ENCODE measurements at regions not wholly inside any gene's neighbourhood (a gene's known extent, or its start where the extent isn't known, plus 50 kb on each side); places are given as distances from the start of the nearest gene placed in this dataset.

GRCh38 chr21:24989516-24989915 is 617.8 kb downstream of the MRPL39 start:
- H3K36me3 ChIP-seq (ENCODE audit: insufficient read depth, low read length) = no peaks in the 10 kb centered on the region
- H3K27ac ChIP-seq = no peak overlapping the region
- DNase-seq (ENCODE audit: low read depth, low spot score) = no peak
- no peak overlapping the region for H3K4me3 ChIP-seq
- no peak overlapping the region for H3K9ac ChIP-seq (ENCODE audit: insufficient read length)
- TF ChIP-seq FOXP2 (optimal IDR thresholded peaks at IDR 0.05; ENCODE audit: control extremely low read depth, extremely low read length, insufficient read depth) (no peak), POLR2AphosphoS5 (IDR thresholded peaks at IDR 0.05; ENCODE audit: borderline replicate concordance, low read depth, low read length) (no peak), EZH2 (IDR thresholded peaks at IDR 0.05) (no peak)
- no peaks in the 10 kb centered on the region for H3K9me3 ChIP-seq (ENCODE audit: low read depth, low read length)

DNA sequence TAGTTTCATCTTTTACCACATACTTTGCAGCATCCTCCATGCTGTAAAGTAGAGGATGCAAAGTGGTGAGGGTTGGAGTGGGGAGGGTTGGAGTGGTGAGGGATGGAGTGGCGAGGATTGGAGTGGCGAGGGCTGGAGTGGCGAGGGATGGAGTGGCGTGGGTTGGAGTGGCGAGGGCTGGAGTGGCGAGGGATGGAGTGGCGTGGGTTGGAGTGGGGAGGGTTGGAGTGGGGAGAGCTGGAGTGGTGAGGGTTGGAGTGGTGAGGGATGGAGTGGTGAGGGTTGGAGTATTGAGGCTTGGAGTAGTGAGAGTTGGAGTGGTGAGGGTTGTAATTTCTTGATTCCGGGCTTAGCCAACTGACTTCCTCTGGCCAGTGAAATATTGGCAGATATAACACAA is 618.3 kb downstream of the MRPL39 start:
- no peaks in the 10 kb centered on the region for H3K36me3 ChIP-seq (ENCODE audit: insufficient read depth, low read length)
- no peak overlapping the region for H3K27ac ChIP-seq
- H3K4me3 ChIP-seq = no peak overlapping the region
- no peak for TF ChIP-seq POLR2AphosphoS5 (IDR thresholded peaks at IDR 0.05; ENCODE audit: borderline replicate concordance, low read depth, low read length)
- TF ChIP-seq FOXP2 (optimal IDR thresholded peaks at IDR 0.05; ENCODE audit: control extremely low read depth, extremely low read length, insufficient read depth) = no peak
- TF ChIP-seq EZH2 (IDR thresholded peaks at IDR 0.05) = no peak
- H3K9ac ChIP-seq (ENCODE audit: insufficient read length) = no peak overlapping the region
- no peaks in the 10 kb centered on the region for H3K9me3 ChIP-seq (ENCODE audit: low read depth, low read length)
- no peak for DNase-seq (ENCODE audit: low read depth, low spot score)

DNA sequence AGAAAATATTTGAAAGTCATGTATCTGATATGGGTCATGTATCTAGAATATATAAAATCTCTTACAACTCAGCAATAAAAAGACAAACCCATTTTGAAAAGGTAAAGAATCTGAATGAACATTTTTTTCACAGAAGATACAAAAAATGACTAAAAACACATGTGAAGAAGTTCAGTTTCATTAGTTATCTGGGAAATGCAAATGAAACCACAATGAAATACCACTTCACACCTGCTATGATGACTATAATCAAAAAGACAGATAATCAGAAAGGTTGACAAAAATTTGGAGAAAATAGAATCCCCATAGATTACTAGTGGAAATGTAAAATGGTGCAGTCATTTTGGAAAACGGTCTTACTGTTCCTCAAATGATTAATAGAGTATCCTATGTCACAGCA is 631.0 kb downstream of the MRPL39 start:
- Histone ChIP-seq H3K4me3 (no peak overlapping the region), H3K9ac (ENCODE audit: insufficient read length) (no peak overlapping the region), H3K27ac (no peak overlapping the region), H3K9me3 (ENCODE audit: low read depth, low read length) (no peaks in the 10 kb centered on the region), H3K36me3 (ENCODE audit: insufficient read depth, low read length) (no peaks in the 10 kb centered on the region)
- no peak for DNase-seq (ENCODE audit: low read depth, low spot score)
- TF ChIP-seq POLR2AphosphoS5 (IDR thresholded peaks at IDR 0.05; ENCODE audit: borderline replicate concordance, low read depth, low read length) (no peak), FOXP2 (optimal IDR thresholded peaks at IDR 0.05; ENCODE audit: control extremely low read depth, extremely low read length, insufficient read depth) (no peak), EZH2 (IDR thresholded peaks at IDR 0.05) (no peak)

DNA sequence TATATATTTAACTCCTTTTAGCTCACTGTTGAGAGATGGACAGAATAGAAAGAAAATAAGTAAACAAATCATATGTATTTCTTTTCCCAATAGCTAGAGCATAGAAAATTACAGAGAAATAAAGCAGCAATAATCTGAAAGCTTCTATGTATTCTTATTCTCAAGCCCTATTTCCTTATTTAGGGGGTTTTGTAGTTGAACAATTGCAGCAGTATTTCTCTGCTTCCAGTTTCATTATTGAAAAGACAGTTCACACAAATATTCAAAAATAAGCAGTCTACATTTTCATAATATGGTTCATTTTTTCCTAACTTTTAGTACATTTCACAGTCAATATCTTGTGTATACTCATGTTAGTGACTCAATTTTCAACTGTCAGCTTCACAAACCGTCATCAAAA is 638.2 kb downstream of the MRPL39 start:
- no peaks in the 10 kb centered on the region for H3K36me3 ChIP-seq (ENCODE audit: insufficient read depth, low read length)
- no peak overlapping the region for H3K9ac ChIP-seq (ENCODE audit: insufficient read length)
- no peak for DNase-seq (ENCODE audit: low read depth, low spot score)
- no peaks in the 10 kb centered on the region for H3K9me3 ChIP-seq (ENCODE audit: low read depth, low read length)
- no peak overlapping the region for H3K27ac ChIP-seq
- TF ChIP-seq EZH2 (IDR thresholded peaks at IDR 0.05) (no peak), POLR2AphosphoS5 (IDR thresholded peaks at IDR 0.05; ENCODE audit: borderline replicate concordance, low read depth, low read length) (no peak), FOXP2 (optimal IDR thresholded peaks at IDR 0.05; ENCODE audit: control extremely low read depth, extremely low read length, insufficient read depth) (no peak)
- H3K4me3 ChIP-seq = no peak overlapping the region

DNA sequence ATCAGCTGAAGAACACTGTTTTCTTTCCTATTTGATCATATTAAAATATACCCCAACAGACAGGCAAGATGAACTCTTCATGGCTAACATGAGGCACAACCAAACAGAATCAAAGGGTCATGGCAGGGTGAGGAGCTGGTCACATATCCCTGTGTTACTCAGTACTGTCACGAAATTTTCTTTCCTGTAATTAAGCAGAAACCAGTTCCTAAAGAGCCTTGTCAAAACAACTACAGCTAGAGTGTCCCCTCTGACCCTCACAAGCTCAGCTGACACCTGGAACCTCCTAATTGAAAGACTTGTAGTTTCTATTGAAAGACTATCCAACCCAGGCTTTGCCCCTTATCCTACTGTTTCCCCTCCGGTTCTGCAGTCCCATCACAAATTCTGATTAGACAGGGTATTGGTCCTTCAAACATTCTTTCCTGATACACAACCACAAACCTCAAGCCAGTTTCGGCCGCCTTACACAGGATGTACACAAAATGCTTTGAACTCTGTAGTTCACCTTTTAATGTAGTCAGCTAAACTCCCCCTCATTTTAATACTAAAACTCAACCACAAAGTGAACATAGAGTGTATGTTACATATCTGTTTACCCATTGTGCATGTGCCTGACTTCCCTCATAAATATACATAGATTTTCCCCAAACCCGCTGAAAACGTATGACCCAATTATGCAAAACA is 651.9 kb downstream of the MRPL39 start:
- Histone ChIP-seq H3K9ac (ENCODE audit: insufficient read length) (no peak overlapping the region), H3K36me3 (ENCODE audit: insufficient read depth, low read length) (no peaks in the 10 kb centered on the region), H3K27ac (no peak overlapping the region), H3K4me3 (no peak overlapping the region), H3K9me3 (ENCODE audit: low read depth, low read length) (no peaks in the 10 kb centered on the region)
- no peak for DNase-seq (ENCODE audit: low read depth, low spot score)
- TF ChIP-seq EZH2 (IDR thresholded peaks at IDR 0.05) (no peak), FOXP2 (optimal IDR thresholded peaks at IDR 0.05; ENCODE audit: control extremely low read depth, extremely low read length, insufficient read depth) (no peak), POLR2AphosphoS5 (IDR thresholded peaks at IDR 0.05; ENCODE audit: borderline replicate concordance, low read depth, low read length) (no peak)

- H3K9me3 ChIP-seq (ENCODE audit: low read depth, low read length) = no peaks in the 10 kb centered on the region
- H3K27ac ChIP-seq = no peak overlapping the region
- no peak overlapping the region for H3K9ac ChIP-seq (ENCODE audit: insufficient read length)
- H3K4me3 ChIP-seq = no peak overlapping the region
- TF ChIP-seq FOXP2 (optimal IDR thresholded peaks at IDR 0.05; ENCODE audit: control extremely low read depth, extremely low read length, insufficient read depth) = no peak
- no peak for TF ChIP-seq EZH2 (IDR thresholded peaks at IDR 0.05)
- no peak for TF ChIP-seq POLR2AphosphoS5 (IDR thresholded peaks at IDR 0.05; ENCODE audit: borderline replicate concordance, low read depth, low read length)
- no peak for DNase-seq (ENCODE audit: low read depth, low spot score)
- H3K36me3 ChIP-seq (ENCODE audit: insufficient read depth, low read length) = no peaks in the 10 kb centered on the region
These were observed 659.1 kb downstream of the MRPL39 start for GRCh38 chr21:24948186-24948585.

- H3K9ac ChIP-seq (ENCODE audit: insufficient read length) = no peak overlapping the region
- H3K9me3 ChIP-seq (ENCODE audit: low read depth, low read length) = no peaks in the 10 kb centered on the region
- no peak overlapping the region for H3K4me3 ChIP-seq
- H3K36me3 ChIP-seq (ENCODE audit: insufficient read depth, low read length) = no peaks in the 10 kb centered on the region
- no peak for DNase-seq (ENCODE audit: low read depth, low spot score)
- no peak for TF ChIP-seq FOXP2 (optimal IDR thresholded peaks at IDR 0.05; ENCODE audit: control extremely low read depth, extremely low read length, insufficient read depth)
- no peak for TF ChIP-seq POLR2AphosphoS5 (IDR thresholded peaks at IDR 0.05; ENCODE audit: borderline replicate concordance, low read depth, low read length)
- TF ChIP-seq EZH2 (IDR thresholded peaks at IDR 0.05) = no peak
- no peak overlapping the region for H3K27ac ChIP-seq
These were observed 661.4 kb downstream of the MRPL39 start for GRCh38 chr21:24945910-24946309.

DNA sequence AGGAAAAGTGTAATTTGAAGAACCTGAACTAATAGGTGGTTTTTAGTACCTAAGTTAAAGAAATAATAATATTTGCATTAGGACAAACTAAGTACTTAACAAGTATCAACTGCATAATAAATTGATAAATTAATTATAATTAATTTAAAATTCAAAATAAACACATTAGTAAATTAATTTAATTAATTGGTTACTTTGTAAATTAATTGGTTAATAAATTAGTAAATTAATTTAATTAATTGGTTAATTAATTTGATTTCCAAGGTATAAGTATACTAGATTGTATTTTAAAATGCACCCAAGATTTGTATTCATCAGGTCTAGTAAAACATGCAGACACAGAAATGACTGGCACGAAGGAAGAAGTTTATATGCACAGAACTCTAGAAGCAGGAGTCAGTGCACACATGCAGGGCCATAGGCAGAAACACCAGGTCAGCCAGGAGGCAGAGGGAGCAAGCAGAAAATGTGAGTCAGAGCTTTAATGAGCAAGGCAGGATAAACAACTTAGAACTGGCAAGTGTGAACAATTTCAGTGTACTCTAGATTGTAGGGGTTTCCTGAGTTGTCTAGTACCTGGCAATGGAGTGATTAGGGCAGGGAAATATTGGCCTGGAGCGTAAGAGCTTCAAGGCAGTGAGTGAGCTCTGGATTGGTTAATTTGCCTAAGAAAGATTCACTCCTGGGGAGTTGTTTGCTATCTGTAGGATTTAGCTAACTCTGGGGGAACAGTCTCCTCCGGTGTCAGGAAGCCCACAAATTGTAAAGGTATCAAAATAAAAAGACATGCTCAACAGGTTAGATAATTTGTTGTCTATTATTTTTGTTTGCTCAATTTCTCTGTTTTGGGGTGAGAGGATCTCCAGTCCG is 665.7 kb downstream of the MRPL39 start:
- no peak for DNase-seq (ENCODE audit: low read depth, low spot score)
- no peaks in the 10 kb centered on the region for H3K9me3 ChIP-seq (ENCODE audit: low read depth, low read length)
- no peak for TF ChIP-seq FOXP2 (optimal IDR thresholded peaks at IDR 0.05; ENCODE audit: control extremely low read depth, extremely low read length, insufficient read depth)
- no peak for TF ChIP-seq POLR2AphosphoS5 (IDR thresholded peaks at IDR 0.05; ENCODE audit: borderline replicate concordance, low read depth, low read length)
- TF ChIP-seq EZH2 (IDR thresholded peaks at IDR 0.05) = no peak
- H3K27ac ChIP-seq = no peak overlapping the region
- H3K4me3 ChIP-seq = no peak overlapping the region
- no peak overlapping the region for H3K9ac ChIP-seq (ENCODE audit: insufficient read length)
- H3K36me3 ChIP-seq (ENCODE audit: insufficient read depth, low read length) = no peaks in the 10 kb centered on the region

Data from SK-N-MC (cell line).